H9 (cell line): ENCODE measurements at regions not wholly inside any gene's neighbourhood (a gene's known extent, or its start where the extent isn't known, plus 50 kb on each side); places are given as distances from the start of the nearest gene placed in this dataset.

Source experiments
- DNase-seq: peaks from one replicate; pipeline ENCODE4 v3.0.0-alpha.2; 2017
- H2AFZ ChIP-seq: one replicate; pipeline ENCODE4 v1.6.1; 2013; ENCODE audit warnings: mild to moderate bottlenecking, low read length, control low read depth, moderate library complexity
- H2AK5ac ChIP-seq: 2 replicates; pipeline ENCODE4 v1.6.1; 2013; ENCODE audit warnings: low read length, control low read depth, mixed read lengths; ENCODE audit not compliant: insufficient read length
- H2BK120ac ChIP-seq: one replicate; pipeline ENCODE4 v1.6.1; 2013; ENCODE audit warnings: low read depth, mild to moderate bottlenecking, low read length, control low read depth, inconsistent platforms; ENCODE audit not compliant: poor library complexity, severe bottlenecking
- H2BK12ac ChIP-seq: 2 replicates; pipeline ENCODE4 v1.6.1; 2013; ENCODE audit warnings: low read length, control low read depth, mixed read lengths, low read depth; ENCODE audit not compliant: insufficient read length
- H2BK15ac ChIP-seq: 2 replicates; pipeline ENCODE4 v1.6.1; 2013; ENCODE audit warnings: low read depth, low read length, control low read depth
- H2BK20ac ChIP-seq: one replicate; pipeline ENCODE4 v1.6.1; 2013; ENCODE audit warnings: low read depth, mild to moderate bottlenecking, low read length, control low read depth, inconsistent platforms; ENCODE audit not compliant: poor library complexity, severe bottlenecking
- H2BK5ac ChIP-seq: 2 replicates; pipeline ENCODE4 v1.6.1; 2013; ENCODE audit warnings: low read length, control low read depth, mixed read lengths; ENCODE audit not compliant: insufficient read length
- H3K14ac ChIP-seq: 2 replicates; pipeline ENCODE4 v1.6.1; 2013; ENCODE audit warnings: low read length, control low read depth; ENCODE audit not compliant: insufficient read depth
- H3K18ac ChIP-seq: 2 replicates; pipeline ENCODE4 v1.6.1; 2013; ENCODE audit warnings: low read depth, mild to moderate bottlenecking, mixed read lengths, low read length, control low read depth; ENCODE audit not compliant: insufficient read length
- H3K23ac ChIP-seq: 2 replicates; pipeline ENCODE4 v1.6.1; 2013; ENCODE audit warnings: low read length, control low read depth, mixed read lengths, low read depth; ENCODE audit not compliant: insufficient read length
- H3K23me2 ChIP-seq: 2 replicates; pipeline ENCODE4 v1.6.1; 2013; ENCODE audit warnings: low read depth, mild to moderate bottlenecking, mixed read lengths, low read length, control low read depth; ENCODE audit not compliant: insufficient read length, poor library complexity, severe bottlenecking
- H3K27ac ChIP-seq: 2 replicates; pipeline ENCODE4 v1.5.1; 2013; ENCODE audit warnings: low read length, control low read depth, mixed read lengths, low read depth; ENCODE audit not compliant: insufficient read length
- H3K27me3 ChIP-seq: 2 replicates; pipeline ENCODE4 v1.6.1; 2013; ENCODE audit warnings: low read length, control low read depth, inconsistent platforms; ENCODE audit not compliant: insufficient read depth
- H3K4ac ChIP-seq: 2 replicates; pipeline ENCODE4 v1.6.1; 2013; ENCODE audit warnings: low read depth, mild to moderate bottlenecking, control low read depth, inconsistent platforms, low read length, moderate library complexity
- H3K4me1 ChIP-seq: 2 replicates; pipeline ENCODE4 v1.6.1; 2013; ENCODE audit warnings: low read length, control low read depth, inconsistent platforms; ENCODE audit not compliant: insufficient read depth
- H3K4me2 ChIP-seq: 2 replicates; pipeline ENCODE4 v1.6.1; 2013; ENCODE audit warnings: low read length, control low read depth, mixed read lengths; ENCODE audit not compliant: insufficient read length, insufficient read depth
- H3K56ac ChIP-seq: 2 replicates; pipeline ENCODE4 v1.6.1; 2013; ENCODE audit warnings: low read depth, mild to moderate bottlenecking, mixed read lengths, low read length, control low read depth; ENCODE audit not compliant: insufficient read length
- H3K79me1 ChIP-seq: 2 replicates; pipeline ENCODE4 v1.6.1; 2013; ENCODE audit warnings: low read depth, mild to moderate bottlenecking, moderate library complexity, low read length, control low read depth, inconsistent platforms; ENCODE audit not compliant: insufficient read depth, poor library complexity, severe bottlenecking
- H3K79me2 ChIP-seq: 2 replicates; pipeline ENCODE4 v1.6.1; 2013; ENCODE audit warnings: low read length, control low read depth, inconsistent platforms; ENCODE audit not compliant: insufficient read depth
- H3K9ac ChIP-seq: 2 replicates; pipeline ENCODE4 v1.6.1; 2013; ENCODE audit warnings: low read length, control low read depth, mixed read lengths; ENCODE audit not compliant: insufficient read length; ENCODE audit errors: extremely low read depth
- H3K9me3 ChIP-seq: one replicate; pipeline ENCODE4 v1.6.1; 2013; ENCODE audit warnings: low read depth, low read length, inconsistent platforms; ENCODE audit not compliant: control insufficient read depth
- H3T11ph ChIP-seq: one replicate; pipeline ENCODE4 v1.6.1; 2013; ENCODE audit warnings: mild to moderate bottlenecking, low read length, control low read depth, inconsistent platforms
- H4K20me1 ChIP-seq: one replicate; pipeline ENCODE4 v1.6.1; 2013; ENCODE audit not compliant: control insufficient read depth, insufficient read length, insufficient read depth
- H4K5ac ChIP-seq: 2 replicates; pipeline ENCODE4 v1.6.1; 2013; ENCODE audit warnings: low read depth, mild to moderate bottlenecking, mixed read lengths, low read length, control low read depth; ENCODE audit not compliant: insufficient read length
- H4K8ac ChIP-seq: replicated peaks from 2 replicates; pipeline ENCODE4 v1.6.1; 2013; ENCODE audit warnings: low read length, control low read depth, mixed read lengths, low read depth; ENCODE audit not compliant: insufficient read length
- H4K91ac ChIP-seq: 2 replicates; pipeline ENCODE4 v1.6.1; 2013; ENCODE audit warnings: low read depth, mild to moderate bottlenecking, moderate library complexity, mixed read lengths, low read length, control low read depth; ENCODE audit not compliant: insufficient read length
- H3K27ac Mint-ChIP-seq, 3 experiments: 2 replicates in 2 of 3; 3 replicates in 1 of 3; pipeline ENCODE4 v1.8.0; 2020 to 2021; ENCODE audit warnings: mixed read lengths in 3 of 3, mild to moderate bottlenecking in 1 of 3, moderate library complexity in 1 of 3
- H3K27me3 Mint-ChIP-seq: 2 replicates; pipeline ENCODE4 v1.8.0; 2021; ENCODE audit warnings: low read depth, mild to moderate bottlenecking, moderate library complexity, mixed read lengths
- H3K36me3 Mint-ChIP-seq, 3 experiments: 2 replicates in 2 of 3; 3 replicates in 1 of 3; pipeline ENCODE4 v1.8.0; 2020 to 2021; ENCODE audit warnings: low read depth in 3 of 3, mixed read lengths in 3 of 3; ENCODE audit not compliant: insufficient read depth in 1 of 3
- H3K4me1 Mint-ChIP-seq, 2 experiments: 2 replicates each; pipeline ENCODE4 v1.8.0; 2020; ENCODE audit warnings: mixed read lengths in 2 of 2
- H3K4me3 Mint-ChIP-seq, 2 experiments: 2 replicates in 1 of 2; 3 replicates in 1 of 2; pipeline ENCODE4 v1.8.0; 2020 to 2021; ENCODE audit warnings: mild to moderate bottlenecking in 2 of 2, mixed read lengths in 2 of 2, moderate library complexity in 1 of 2
- H3K9me3 Mint-ChIP-seq, 2 experiments: 2 replicates in 1 of 2; 3 replicates in 1 of 2; pipeline ENCODE4 v1.8.0; 2020; ENCODE audit warnings: mild to moderate bottlenecking in 2 of 2, mixed read lengths in 2 of 2, moderate library complexity in 1 of 2
- WGBS: extraction: QIAGEN DNeasy Blood & Tissue Kit; methylation state at CpG from one replicate; pipeline ENCODE4 v1.1.7; 2013; ENCODE audit warnings: missing lambda C conversion rate, low lambda C conversion rate, mixed read lengths; ENCODE audit not compliant: insufficient read length; ENCODE audit errors: extremely low coverage; 5-methylcytosine and 5-hydroxymethylcytosine counted together
- TF ChIP-seq, protein P1 (sequence below): fragments of 200-600 bp; sonication (generic); conservative IDR thresholded peaks from 3 replicates; pipeline ENCODE4 v1.8.0; 2021; ENCODE audit warnings: antibody characterized with exemption, mild to moderate bottlenecking

GRCh38 chr4:188296331-188296730 lies 157.1 kb downstream of the TRIML1 start:
- WGBS, result no CpG with 5 or more reads among the region's 1 CpG
- peaks cover 0 to 4% of the 10 kb centered on the region in 2 experiments; a peak in 2 of 5 replicates for H3K9me3 Mint-ChIP-seq
- no peaks in the 10 kb centered on the region for H3K79me1 ChIP-seq
- H3K4me1 Mint-ChIP-seq, result peaks cover 3% of the 10 kb centered on the region in 2 experiments; a peak in 1 of 4 replicates
- no peak overlapping the region for H2BK5ac ChIP-seq
- H3K9me3 ChIP-seq, result no peaks in the 10 kb centered on the region
- no peaks in the 10 kb centered on the region for H3K23me2 ChIP-seq
- no peak overlapping the region for H3K23ac ChIP-seq
- no peak overlapping the region for H3K4ac ChIP-seq
- peaks cover 0 to 11% (median 2%) of the 10 kb centered on the region in 3 experiments; a peak in 2 of 7 replicates for H3K36me3 Mint-ChIP-seq
- H3K4me2 ChIP-seq, result no peak overlapping the region
- H2BK15ac ChIP-seq, result no peak overlapping the region
- no peak overlapping the region for H2AK5ac ChIP-seq
- no peaks in the 10 kb centered on the region for H3K27me3 ChIP-seq
- no peak overlapping the region for H3K27ac Mint-ChIP-seq
- H3K4me1 ChIP-seq, result peaks cover 4% of the 10 kb centered on the region; the same call in 1 of the 2 replicates
- no peak overlapping the region for H3K4me3 Mint-ChIP-seq
- no peak overlapping the region for H3T11ph ChIP-seq
- H3K56ac ChIP-seq, result no peak overlapping the region
- no peak overlapping the region for H3K9ac ChIP-seq
- no peak overlapping the region for H4K91ac ChIP-seq
- H4K8ac ChIP-seq, result no peak overlapping the region
- H2BK20ac ChIP-seq, result no peak overlapping the region
- no peak overlapping the region for H3K27ac ChIP-seq
- TF ChIP-seq, protein P1, sequence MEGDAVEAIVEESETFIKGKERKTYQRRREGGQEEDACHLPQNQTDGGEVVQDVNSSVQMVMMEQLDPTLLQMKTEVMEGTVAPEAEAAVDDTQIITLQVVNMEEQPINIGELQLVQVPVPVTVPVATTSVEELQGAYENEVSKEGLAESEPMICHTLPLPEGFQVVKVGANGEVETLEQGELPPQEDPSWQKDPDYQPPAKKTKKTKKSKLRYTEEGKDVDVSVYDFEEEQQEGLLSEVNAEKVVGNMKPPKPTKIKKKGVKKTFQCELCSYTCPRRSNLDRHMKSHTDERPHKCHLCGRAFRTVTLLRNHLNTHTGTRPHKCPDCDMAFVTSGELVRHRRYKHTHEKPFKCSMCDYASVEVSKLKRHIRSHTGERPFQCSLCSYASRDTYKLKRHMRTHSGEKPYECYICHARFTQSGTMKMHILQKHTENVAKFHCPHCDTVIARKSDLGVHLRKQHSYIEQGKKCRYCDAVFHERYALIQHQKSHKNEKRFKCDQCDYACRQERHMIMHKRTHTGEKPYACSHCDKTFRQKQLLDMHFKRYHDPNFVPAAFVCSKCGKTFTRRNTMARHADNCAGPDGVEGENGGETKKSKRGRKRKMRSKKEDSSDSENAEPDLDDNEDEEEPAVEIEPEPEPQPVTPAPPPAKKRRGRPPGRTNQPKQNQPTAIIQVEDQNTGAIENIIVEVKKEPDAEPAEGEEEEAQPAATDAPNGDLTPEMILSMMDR, result no peak
- no peak overlapping the region for H2BK12ac ChIP-seq
- H4K20me1 ChIP-seq, result no peaks in the 10 kb centered on the region
- no peak overlapping the region for H3K14ac ChIP-seq
- no peak overlapping the region for H3K18ac ChIP-seq
- H2AFZ ChIP-seq, result no peak overlapping the region
- H2BK120ac ChIP-seq, result no peak overlapping the region
- no peaks in the 10 kb centered on the region for H3K79me2 ChIP-seq
- H4K5ac ChIP-seq, result no peak overlapping the region
- no peaks in the 10 kb centered on the region for H3K27me3 Mint-ChIP-seq
- DNase-seq, result no peak
